ENCODE measurements at regions not wholly inside any gene's neighbourhood (a gene's known extent, or its start where the extent isn't known, plus 50 kb on each side); places are given as distances from the start of the nearest gene placed in this dataset.

DNA sequence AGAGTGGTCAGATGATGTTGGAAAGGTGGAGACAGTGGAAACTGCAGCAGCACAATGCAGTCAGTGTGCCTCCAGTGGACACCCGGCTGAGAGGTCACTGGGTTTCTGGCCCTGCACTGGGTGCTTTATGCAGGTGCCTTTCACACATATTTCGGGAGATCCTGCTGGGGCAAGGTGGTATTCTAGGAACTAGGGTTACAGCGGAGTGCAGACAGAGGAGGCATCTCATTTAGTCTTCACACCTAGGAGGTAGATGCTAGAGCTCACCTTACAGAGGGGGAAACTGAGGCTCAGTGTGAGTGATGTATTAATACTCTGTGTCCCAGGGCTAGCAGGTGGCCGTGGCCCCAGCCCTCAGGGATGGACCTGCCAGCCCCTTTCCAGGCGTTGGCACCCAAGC is 103.9 kb upstream of the KCTD7 start:
- no peak overlapping the region for H3K4me3 ChIP-seq
- H3K4me2 ChIP-seq (ENCODE audit: control insufficient read depth, insufficient read depth): no peak overlapping the region
- no peak overlapping the region for H2AFZ ChIP-seq (ENCODE audit: control insufficient read depth, low read depth, low read length)
- SMC1A ChIA-PET (ENCODE audit: uncharacterized antibody, unreplicated experiment): no interaction called here
- no peaks in the 10 kb centered on the region for H3K4me1 ChIP-seq (ENCODE audit: control insufficient read depth, insufficient read depth, low read length)
- no peaks in the 10 kb centered on the region for H3K36me3 ChIP-seq (ENCODE audit: control insufficient read depth in 2 of 2, insufficient read depth in 2 of 2, low read length in 1 of 2)
- BruUV-seq (replicated peaks): no TSS peak
- no peak for FAIRE-seq
- no peaks in the 10 kb centered on the region; the same call in 1 of the 2 replicates for H4K20me1 ChIP-seq (ENCODE audit: control insufficient read depth, insufficient read depth)
- no peak for ATAC-seq
- WGBS (ENCODE audit: insufficient coverage, insufficient replicate concordance, low lambda C conversion rate, missing lambda C conversion rate): 70% methylated on average over 5 of the region's 5 CpGs
- POLR2A ChIA-PET: no interaction called here
- no peak for DNase-seq (ENCODE audit: low read depth, low spot score)
- no peaks in the 10 kb centered on the region for H3K27me3 ChIP-seq (replicated peaks in 1 of 2; ENCODE audit: control insufficient read depth in 2 of 2, insufficient read depth in 2 of 2, low read length in 1 of 2)
- intact Hi-C loops (cut with micrococcal nuclease; ENCODE audit: unreplicated experiment) (no loop called here), in situ Hi-C loops (cut with MboI) (no loop called here)
- RAD21 ChIA-PET (ENCODE audit: unreplicated experiment): no interaction called here
- H3K9ac ChIP-seq (ENCODE audit: control insufficient read depth, insufficient read depth, low read length): no peak overlapping the region
- no peak overlapping the region for H3K27ac ChIP-seq (ENCODE audit: control insufficient read depth, insufficient read depth)
- no peaks in the 10 kb centered on the region for H3K9me3 ChIP-seq (replicated peaks; ENCODE audit: control insufficient read depth, insufficient read depth, low read length)
- CTCF ChIA-PET: no interaction called here
- H3K79me2 ChIP-seq (ENCODE audit: control insufficient read depth, insufficient read depth, low read length): no peaks in the 10 kb centered on the region
- TF ChIP-seq, protein P1, sequence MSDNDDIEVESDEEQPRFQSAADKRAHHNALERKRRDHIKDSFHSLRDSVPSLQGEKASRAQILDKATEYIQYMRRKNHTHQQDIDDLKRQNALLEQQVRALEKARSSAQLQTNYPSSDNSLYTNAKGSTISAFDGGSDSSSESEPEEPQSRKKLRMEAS (IDR thresholded peaks at IDR 0.05; ENCODE audit: low read depth, low read length): no peak
- TF ChIP-seq SMARCA5 (IDR thresholded peaks at IDR 0.05) (no peak), HDAC2 (IDR thresholded peaks at IDR 0.05) (no peak), CEBPB (IDR thresholded peaks at IDR 0.05; ENCODE audit: borderline replicate concordance in 1 of 2, low read depth in 2 of 2, low read length in 2 of 2) (no peak), RELA (IDR thresholded peaks at IDR 0.05; ENCODE audit: borderline replicate concordance, partially characterized antibody) (no peak), IKZF1 (conservative IDR thresholded peaks at IDR 0.05) (no peak), ZNF384 (IDR thresholded peaks at IDR 0.05; ENCODE audit: borderline replicate concordance, low read depth, low read length) (no peak), NFYA (IDR thresholded peaks at IDR 0.05; ENCODE audit: borderline replicate concordance, low read depth, low read length) (no peak), HCFC1 (IDR thresholded peaks at IDR 0.05; ENCODE audit: low read length) (no peak), MEF2B (IDR thresholded peaks at IDR 0.05; ENCODE audit: partially characterized antibody, poor library complexity, severe bottlenecking) (no peak), E4F1 (IDR thresholded peaks at IDR 0.05; ENCODE audit: borderline replicate concordance, partially characterized antibody) (no peak), ZBED1 (IDR thresholded peaks at IDR 0.05; ENCODE audit: borderline replicate concordance) (no peak), NFYB (IDR thresholded peaks at IDR 0.05; ENCODE audit: insufficient read depth, low read depth, low read length) (no peak), CHD2 (IDR thresholded peaks at IDR 0.05; ENCODE audit: borderline replicate concordance, low read depth, low read length) (no peak), CHD4 (IDR thresholded peaks at IDR 0.05) (no peak), TCF7 (IDR thresholded peaks at IDR 0.05; ENCODE audit: borderline replicate concordance) (no peak), CBFB (IDR thresholded peaks at IDR 0.05; ENCODE audit: low read depth) (no peak), HSF1 (IDR thresholded peaks at IDR 0.05; ENCODE audit: low read depth, low read length) (no peak)
- TF ChIP-seq, protein P2, sequence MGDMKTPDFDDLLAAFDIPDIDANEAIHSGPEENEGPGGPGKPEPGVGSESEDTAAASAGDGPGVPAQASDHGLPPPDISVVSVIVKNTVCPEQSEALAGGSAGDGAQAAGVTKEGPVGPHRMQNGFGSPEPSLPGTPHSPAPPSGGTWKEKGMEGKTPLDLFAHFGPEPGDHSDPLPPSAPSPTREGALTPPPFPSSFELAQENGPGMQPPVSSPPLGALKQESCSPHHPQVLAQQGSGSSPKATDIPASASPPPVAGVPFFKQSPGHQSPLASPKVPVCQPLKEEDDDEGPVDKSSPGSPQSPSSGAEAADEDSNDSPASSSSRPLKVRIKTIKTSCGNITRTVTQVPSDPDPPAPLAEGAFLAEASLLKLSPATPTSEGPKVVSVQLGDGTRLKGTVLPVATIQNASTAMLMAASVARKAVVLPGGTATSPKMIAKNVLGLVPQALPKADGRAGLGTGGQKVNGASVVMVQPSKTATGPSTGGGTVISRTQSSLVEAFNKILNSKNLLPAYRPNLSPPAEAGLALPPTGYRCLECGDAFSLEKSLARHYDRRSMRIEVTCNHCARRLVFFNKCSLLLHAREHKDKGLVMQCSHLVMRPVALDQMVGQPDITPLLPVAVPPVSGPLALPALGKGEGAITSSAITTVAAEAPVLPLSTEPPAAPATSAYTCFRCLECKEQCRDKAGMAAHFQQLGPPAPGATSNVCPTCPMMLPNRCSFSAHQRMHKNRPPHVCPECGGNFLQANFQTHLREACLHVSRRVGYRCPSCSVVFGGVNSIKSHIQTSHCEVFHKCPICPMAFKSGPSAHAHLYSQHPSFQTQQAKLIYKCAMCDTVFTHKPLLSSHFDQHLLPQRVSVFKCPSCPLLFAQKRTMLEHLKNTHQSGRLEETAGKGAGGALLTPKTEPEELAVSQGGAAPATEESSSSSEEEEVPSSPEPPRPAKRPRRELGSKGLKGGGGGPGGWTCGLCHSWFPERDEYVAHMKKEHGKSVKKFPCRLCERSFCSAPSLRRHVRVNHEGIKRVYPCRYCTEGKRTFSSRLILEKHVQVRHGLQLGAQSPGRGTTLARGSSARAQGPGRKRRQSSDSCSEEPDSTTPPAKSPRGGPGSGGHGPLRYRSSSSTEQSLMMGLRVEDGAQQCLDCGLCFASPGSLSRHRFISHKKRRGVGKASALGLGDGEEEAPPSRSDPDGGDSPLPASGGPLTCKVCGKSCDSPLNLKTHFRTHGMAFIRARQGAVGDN (IDR thresholded peaks at IDR 0.05): no peak

Data from GM12878 (cell line).